ENCODE measurements at regions not wholly inside any gene's neighbourhood (a gene's known extent, or its start where the extent isn't known, plus 50 kb on each side); places are given as distances from the start of the nearest gene placed in this dataset.

DNA sequence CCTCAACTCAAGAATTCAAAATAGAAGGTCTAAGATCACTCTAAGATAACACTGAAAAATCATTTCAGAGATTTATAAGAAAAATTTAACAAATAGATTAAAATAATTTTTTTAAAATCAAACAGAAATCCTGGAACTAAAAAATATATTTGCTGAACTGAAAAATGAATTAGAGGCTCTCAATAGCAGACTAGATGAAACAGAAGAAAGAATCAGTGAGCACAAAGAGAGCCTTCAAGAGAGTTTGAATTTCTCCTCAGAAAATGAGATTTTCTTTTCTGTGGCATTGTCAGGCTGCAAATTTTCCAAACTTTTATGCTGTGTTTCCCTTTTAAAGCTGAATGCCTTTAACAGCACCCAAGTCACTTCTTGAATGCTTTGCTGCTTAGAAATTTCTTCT is 335.0 kb upstream of the SLC7A11 start:
- intact Hi-C loops (cut with micrococcal nuclease), result no loop called here

DNA sequence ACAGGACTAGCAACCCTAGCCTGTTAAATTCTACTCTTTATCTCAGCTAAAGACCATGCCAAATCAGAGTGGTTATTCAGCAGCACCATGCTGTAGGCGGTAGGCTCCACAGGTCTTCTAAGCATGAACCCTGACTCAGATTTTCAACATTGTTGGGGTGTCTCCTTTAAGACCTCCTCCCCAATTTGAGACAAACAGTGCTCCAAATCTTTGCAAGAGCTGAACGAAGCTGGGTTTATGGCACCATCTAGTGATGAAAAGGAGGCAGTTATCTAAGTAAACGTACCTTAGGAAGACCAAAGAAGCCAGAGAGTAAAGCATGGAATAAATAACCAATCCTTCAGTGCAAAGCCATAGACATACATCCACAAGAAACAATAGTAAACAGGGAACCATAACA is 334.5 kb upstream of the SLC7A11 start:
- no peaks in the 10 kb centered on the region for H3K4me1 Mint-ChIP-seq
- Histone ChIP-seq H3K4me3 (replicated peaks in 1 of 3; ENCODE audit: low read depth in 2 of 3, low read length in 3 of 3) (no peak overlapping the region), H3K4me2 (replicated peaks; ENCODE audit: extremely low read depth, low read length, poor library complexity, severe bottlenecking) (no peak overlapping the region), H4K20me1 (ENCODE audit: insufficient read depth, low read length) (no peaks in the 10 kb centered on the region), H3K9ac (ENCODE audit: insufficient read depth, low read length, poor library complexity, severe bottlenecking) (no peak overlapping the region), H3K36me3 (replicated peaks in 1 of 2; ENCODE audit: control insufficient read depth in 1 of 2, insufficient read depth in 2 of 2, low read length in 2 of 2) (no peaks in the 10 kb centered on the region), H3K4me1 (ENCODE audit: control insufficient read depth in 1 of 2, insufficient read depth in 2 of 2, low read length in 2 of 2) (no peaks in the 10 kb centered on the region), H3K79me2 (ENCODE audit: insufficient read depth, low read length) (no peaks in the 10 kb centered on the region), H3K9me3 (replicated peaks in 1 of 2; ENCODE audit: control insufficient read depth in 1 of 2, insufficient read depth in 1 of 2, low read length in 2 of 2) (peaks cover 0 to 4% of the 10 kb centered on the region in 2 donors), H3K27ac (ENCODE audit: low read depth in 1 of 2, low read length in 2 of 2) (no peak overlapping the region), H2AFZ (ENCODE audit: insufficient read depth, low read depth, low read length, poor library complexity, severe bottlenecking) (no peak overlapping the region), H3K27me3 (ENCODE audit: control insufficient read depth in 2 of 2, insufficient read depth in 2 of 2, low read length in 2 of 2) (no peaks in the 10 kb centered on the region)
- H3K9me3 Mint-ChIP-seq, result peaks cover 3 to 11% (median 5%) of the 10 kb centered on the region in 7 donors
- H3K27ac Mint-ChIP-seq, result peak overlapping the region in 1 of 7 donors; percentile 52
- peaks cover 1 to 2% (median 2%) of the 10 kb centered on the region in 3 donors for H3K27me3 Mint-ChIP-seq (ENCODE audit: low read depth in 3 of 3)
- H3K4me3 Mint-ChIP-seq, result no peak overlapping the region
- no peak for DNase-seq
- intact Hi-C loops (cut with micrococcal nuclease), result no loop called here
- WGBS (ENCODE audit: insufficient coverage), result no CpG with 5 or more reads among the region's 3 CpGs
- no peaks in the 10 kb centered on the region for H3K36me3 Mint-ChIP-seq
- TF ChIP-seq, protein P1, sequence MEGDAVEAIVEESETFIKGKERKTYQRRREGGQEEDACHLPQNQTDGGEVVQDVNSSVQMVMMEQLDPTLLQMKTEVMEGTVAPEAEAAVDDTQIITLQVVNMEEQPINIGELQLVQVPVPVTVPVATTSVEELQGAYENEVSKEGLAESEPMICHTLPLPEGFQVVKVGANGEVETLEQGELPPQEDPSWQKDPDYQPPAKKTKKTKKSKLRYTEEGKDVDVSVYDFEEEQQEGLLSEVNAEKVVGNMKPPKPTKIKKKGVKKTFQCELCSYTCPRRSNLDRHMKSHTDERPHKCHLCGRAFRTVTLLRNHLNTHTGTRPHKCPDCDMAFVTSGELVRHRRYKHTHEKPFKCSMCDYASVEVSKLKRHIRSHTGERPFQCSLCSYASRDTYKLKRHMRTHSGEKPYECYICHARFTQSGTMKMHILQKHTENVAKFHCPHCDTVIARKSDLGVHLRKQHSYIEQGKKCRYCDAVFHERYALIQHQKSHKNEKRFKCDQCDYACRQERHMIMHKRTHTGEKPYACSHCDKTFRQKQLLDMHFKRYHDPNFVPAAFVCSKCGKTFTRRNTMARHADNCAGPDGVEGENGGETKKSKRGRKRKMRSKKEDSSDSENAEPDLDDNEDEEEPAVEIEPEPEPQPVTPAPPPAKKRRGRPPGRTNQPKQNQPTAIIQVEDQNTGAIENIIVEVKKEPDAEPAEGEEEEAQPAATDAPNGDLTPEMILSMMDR (IDR thresholded peaks at IDR 0.05), result peak; percentile 12

More for the DNA sequence above, 335.0 kb upstream of the SLC7A11 start:
- Histone ChIP-seq H3K4me2 (replicated peaks; ENCODE audit: extremely low read depth, low read length, poor library complexity, severe bottlenecking) (no peak overlapping the region), H3K27ac (ENCODE audit: low read depth in 1 of 2, low read length in 2 of 2) (no peak overlapping the region), H3K4me3 (replicated peaks in 1 of 3; ENCODE audit: low read depth in 2 of 3, low read length in 3 of 3) (no peak overlapping the region), H3K4me1 (ENCODE audit: control insufficient read depth in 1 of 2, insufficient read depth in 2 of 2, low read length in 2 of 2) (no peaks in the 10 kb centered on the region), H3K36me3 (replicated peaks in 1 of 2; ENCODE audit: control insufficient read depth in 1 of 2, insufficient read depth in 2 of 2, low read length in 2 of 2) (no peaks in the 10 kb centered on the region), H3K27me3 (ENCODE audit: control insufficient read depth in 2 of 2, insufficient read depth in 2 of 2, low read length in 2 of 2) (no peaks in the 10 kb centered on the region), H4K20me1 (ENCODE audit: insufficient read depth, low read length) (no peaks in the 10 kb centered on the region), H3K9ac (ENCODE audit: insufficient read depth, low read length, poor library complexity, severe bottlenecking) (no peak overlapping the region), H2AFZ (ENCODE audit: insufficient read depth, low read depth, low read length, poor library complexity, severe bottlenecking) (no peak overlapping the region), H3K9me3 (replicated peaks in 1 of 2; ENCODE audit: control insufficient read depth in 1 of 2, insufficient read depth in 1 of 2, low read length in 2 of 2) (peaks cover 0 to 4% of the 10 kb centered on the region in 2 donors), H3K79me2 (ENCODE audit: insufficient read depth, low read length) (no peaks in the 10 kb centered on the region)
- TF ChIP-seq, protein P1 (IDR thresholded peaks at IDR 0.05), result no peak
- H3K27ac Mint-ChIP-seq, result no peak overlapping the region
- H3K9me3 Mint-ChIP-seq, result peaks cover 3 to 11% (median 6%) of the 10 kb centered on the region in 7 donors
- peaks cover 1 to 2% (median 2%) of the 10 kb centered on the region in 3 donors for H3K27me3 Mint-ChIP-seq (ENCODE audit: low read depth in 3 of 3)
- H3K36me3 Mint-ChIP-seq, result no peaks in the 10 kb centered on the region
- DNase-seq, result no peak
- no peaks in the 10 kb centered on the region for H3K4me1 Mint-ChIP-seq
- no peak overlapping the region for H3K4me3 Mint-ChIP-seq

Data from CD14-positive monocyte (primary cell).